ENCODE measurements at regions not wholly inside any gene's neighbourhood (a gene's known extent, or its start where the extent isn't known, plus 50 kb on each side); places are given as distances from the start of the nearest gene placed in this dataset.
"Not testable (repeated sequence)": the region's sequence is repeated elsewhere in the genome, so short reads cannot be mapped to it uniquely, and the experiment has no call there.

DNA sequence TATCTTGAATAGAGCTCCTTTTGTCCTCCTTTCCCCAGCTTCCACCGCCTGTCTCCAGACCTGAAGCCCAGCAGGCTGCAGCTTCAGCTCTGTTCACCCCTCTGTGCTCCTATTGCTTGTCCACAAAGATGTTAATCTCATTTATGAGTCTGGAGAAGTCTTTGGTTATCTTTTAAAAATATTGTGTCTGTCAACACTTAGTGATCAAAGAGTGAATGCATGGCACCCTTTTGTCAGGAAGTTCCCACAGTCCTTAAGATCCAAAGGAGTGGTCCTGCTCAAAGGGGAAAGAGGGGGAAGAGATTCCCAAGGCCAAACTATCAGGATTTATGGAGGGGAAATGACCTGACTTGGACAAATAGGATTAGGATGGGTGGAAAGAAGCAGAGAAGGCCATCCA is 118.9 kb downstream of the ACAA2 start:
- DNase-seq (ENCODE audit: low spot score): no peak

GRCh38 chr18:49693717-49694005 is 119.7 kb downstream of the ACAA2 start:
- DNase-seq (ENCODE audit: low spot score): no peak

DNA sequence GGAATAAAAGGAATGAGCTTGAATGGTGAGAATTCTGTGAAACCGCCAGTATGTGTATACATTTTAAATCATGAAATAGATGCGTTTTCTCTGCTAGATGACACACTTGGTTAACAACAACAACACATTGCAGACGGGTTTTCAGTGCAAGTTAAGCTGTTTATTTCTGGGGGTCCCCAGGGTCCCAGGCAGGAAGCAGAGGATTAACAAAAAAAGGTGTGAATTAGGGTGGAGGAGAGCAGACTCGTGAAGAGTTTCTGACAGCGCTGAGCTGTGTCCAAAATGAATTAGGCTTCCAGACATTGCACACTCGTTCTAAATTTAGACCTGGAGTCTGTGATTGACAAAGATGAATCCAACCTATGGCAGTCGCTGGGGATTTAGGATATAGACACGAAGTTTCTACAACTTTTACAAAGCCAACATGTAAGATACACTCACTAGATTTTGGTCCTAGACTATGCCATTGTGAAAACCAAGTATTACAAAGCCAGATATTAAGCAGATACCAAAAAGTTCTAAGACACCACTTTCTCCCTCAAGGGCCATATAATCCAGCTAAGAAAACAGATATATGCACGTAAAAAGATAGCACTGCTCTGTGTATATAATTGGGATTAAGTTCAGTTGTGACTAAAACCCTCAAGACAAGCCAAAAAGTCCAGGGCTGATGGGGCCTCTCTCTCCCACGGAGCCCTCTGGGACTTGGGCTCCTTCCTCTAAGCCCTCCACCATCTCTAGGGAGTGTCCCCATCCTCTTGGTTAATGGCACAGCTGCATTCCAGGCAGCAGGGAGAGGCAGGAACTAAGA is 120.2 kb downstream of the ACAA2 start:
- DNase-seq (ENCODE audit: low spot score): no peak

DNA sequence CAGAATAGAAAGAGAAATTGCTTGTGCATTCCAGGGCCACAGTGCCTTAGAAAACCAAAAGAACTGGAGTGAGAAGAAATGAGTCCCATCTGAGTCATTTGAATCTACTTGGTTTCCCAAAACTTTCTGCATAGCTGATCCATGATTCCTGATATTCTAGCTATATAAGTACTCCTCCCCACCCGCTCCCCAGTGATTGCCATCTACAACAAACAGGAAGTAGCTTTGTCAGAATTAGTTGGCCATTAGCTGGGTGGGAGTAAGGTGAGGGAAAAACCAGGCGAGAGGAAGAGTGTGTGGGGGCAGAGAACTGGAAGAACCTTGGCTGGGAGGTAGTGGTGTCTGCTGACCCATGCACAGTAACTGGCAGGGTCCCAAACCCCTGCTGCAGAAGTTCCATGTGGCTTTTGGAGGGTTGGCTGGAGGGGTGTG is 122.1 kb downstream of the ACAA2 start:
- DNase-seq (ENCODE audit: low spot score): no peak

DNA sequence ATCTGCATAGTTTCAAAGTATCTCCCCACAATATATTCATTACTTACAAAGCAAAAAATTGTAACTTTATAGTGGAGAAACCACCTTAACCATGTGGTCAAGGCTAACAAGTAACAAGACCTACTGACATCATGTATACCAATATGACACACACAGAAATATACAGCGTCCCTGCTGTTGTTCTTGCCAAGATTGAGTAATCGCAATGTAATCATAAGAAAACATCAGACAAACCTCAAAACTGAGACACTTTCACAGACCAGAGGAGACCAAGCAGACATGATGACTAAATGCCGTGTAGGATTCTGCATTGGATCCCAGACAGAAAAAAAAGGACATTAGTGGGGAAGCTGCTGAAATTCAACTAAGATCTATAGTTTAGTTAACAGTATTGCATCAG is 123.0 kb downstream of the ACAA2 start:
- no peak for DNase-seq (ENCODE audit: low spot score)

DNA sequence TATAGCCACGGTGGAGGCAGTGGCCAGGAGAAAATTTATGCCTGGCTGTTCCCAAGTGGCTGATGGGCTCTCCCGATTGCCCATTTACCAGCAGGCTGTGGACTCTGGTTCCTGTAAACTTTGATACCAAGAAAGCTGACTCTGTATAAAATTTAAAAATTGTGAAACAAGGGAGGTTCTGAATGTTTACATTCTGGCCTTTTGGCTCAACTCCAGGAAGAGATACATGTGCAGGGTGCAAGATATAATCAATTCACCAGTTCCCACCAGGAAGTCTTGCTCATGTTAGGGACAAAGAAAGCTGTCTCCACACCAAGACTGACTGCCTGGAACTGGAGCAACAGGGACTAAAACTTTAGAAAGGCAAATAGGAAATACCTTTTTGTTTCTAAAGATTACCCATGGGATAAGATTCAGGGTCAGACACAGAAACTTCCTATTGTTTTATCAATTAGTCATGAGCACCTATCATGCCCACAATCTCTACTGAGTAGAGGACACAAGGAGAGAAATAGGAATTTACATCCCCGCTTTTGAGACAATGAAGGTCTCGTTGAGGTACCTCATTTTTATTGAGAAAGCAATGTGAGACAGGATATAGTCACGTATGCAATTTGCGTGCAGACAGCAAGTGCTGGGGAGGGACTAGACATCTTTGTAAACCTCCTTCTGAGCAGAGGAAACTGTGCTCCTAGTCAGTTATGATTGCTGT is 123.5 kb downstream of the LIPG start:
- no peak for DNase-seq (ENCODE audit: low spot score)

GRCh38 chr18:49682803-49683190 is 120.9 kb downstream of the LIPG start:
- not testable (repeated sequence) for DNase-seq (ENCODE audit: low spot score)

- no peak for DNase-seq (ENCODE audit: low spot score)
These were observed 120.4 kb downstream of the LIPG start for GRCh38 chr18:49682173-49682802.

GRCh38 chr18:49681387-49681786 is 119.5 kb downstream of the LIPG start:
- DNase-seq (ENCODE audit: low spot score): no peak

- no peak for DNase-seq (ENCODE audit: low spot score)
These were observed 116.6 kb downstream of the LIPG start for GRCh38 chr18:49678440-49678839.

- no peak for DNase-seq (ENCODE audit: low spot score)
These were observed 116.0 kb downstream of the LIPG start for GRCh38 chr18:49677762-49678413.

DNA sequence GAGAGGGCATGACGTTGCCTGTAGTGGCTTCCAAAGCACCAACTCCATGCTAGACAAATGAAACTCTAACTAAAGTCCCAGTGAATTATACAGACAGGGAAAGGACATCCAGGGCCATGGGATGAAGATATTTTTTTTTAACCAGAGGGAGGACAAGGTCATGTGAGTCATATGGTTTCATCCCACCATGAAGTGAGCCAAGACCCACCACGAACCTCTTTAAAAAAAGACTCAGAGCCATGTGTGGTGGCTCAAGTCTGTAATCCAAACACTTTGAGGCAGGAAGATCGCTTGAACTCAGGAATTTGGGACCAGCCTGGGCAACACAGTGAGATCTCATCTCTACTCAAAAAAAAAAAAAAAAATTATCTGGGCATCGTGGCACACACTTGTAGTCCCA is 115.2 kb downstream of the LIPG start:
- no peak for DNase-seq (ENCODE audit: low spot score)

DNA sequence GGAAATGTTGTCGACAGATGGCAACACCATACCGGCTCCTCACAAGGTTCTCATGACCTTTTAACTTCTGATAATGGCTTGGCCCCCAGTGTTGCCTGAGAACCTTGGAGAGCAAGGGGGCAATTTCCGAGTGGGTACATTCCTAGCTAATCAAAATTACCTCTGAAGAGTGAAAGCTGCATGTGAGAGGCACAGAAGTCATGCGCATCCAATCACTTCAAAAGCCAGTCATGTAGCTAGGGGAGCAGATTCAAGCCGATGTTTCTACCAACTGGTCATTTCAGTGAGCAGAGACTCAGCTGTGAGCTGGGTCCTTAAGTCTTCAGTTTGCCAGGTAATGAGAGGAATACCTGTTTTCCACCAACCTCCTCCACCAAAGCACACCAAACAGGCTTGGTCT is 111.4 kb downstream of the LIPG start:
- DNase-seq (ENCODE audit: low spot score): no peak

DNA sequence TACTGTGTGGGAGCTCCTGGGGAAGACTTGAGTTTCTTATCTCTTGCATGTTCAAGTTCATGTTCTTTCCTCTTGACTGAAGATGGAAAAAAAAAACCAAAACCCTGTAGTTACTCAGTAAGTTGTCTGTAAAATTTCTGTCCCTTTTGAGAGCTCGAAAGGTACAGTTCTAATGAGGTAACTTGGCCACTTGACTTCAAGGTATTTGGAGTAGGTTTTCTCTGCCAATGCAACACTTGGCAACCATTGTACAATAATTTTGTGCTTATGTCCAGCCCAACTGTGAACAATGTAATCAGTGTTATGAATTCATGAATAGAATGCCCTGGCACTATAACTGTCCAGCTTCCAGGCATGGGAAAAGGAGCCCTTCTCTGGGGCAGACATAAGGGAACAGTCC is 111.0 kb downstream of the LIPG start:
- no peak for DNase-seq (ENCODE audit: low spot score)

DNA sequence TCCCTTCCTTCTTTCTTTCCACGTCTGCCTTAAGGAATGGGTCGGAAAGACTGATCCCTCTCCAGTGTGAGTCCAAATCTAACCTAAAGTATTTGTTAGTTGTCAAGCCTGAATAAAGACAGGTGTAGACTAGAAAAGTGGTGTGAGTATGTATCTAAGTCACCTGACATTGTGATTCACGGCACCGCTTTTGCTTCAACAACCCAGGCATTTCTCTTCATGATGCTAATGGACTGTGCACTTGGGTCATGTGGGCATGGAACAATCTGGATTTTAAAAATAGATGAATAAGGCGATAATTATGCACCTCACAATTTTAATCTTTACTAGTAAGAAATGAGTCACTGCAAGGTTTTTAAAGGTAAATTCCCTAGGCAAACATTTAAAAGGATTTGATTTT is 107.5 kb downstream of the LIPG start:
- DNase-seq (ENCODE audit: low spot score): no peak

- DNase-seq (ENCODE audit: low spot score): no peak
These were observed 106.9 kb downstream of the LIPG start for GRCh38 chr18:49668574-49669275.

DNA sequence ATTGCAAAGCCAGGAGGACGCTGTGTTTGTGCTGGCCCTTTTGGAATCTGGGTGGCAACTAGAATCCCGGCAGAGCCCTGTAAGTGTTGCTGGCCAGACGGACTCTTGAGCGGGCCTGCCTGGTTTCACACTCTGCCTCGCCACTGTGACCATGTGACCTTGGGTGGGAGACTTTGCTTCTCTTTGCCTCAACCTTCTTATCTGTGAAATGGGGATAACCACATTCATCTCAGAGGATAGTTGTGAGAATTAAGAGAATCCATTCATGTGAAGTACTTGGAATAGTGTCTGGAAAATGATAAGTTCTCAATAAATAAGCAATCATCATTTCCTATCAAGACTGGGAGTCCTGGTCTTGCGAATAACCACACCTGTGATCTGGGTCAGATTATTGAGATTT is 105.6 kb downstream of the LIPG start:
- no peak for DNase-seq (ENCODE audit: low spot score)

GRCh38 chr18:49666045-49666775 is 104.4 kb downstream of the LIPG start:
- DNase-seq (ENCODE audit: low spot score): no peak

GRCh38 chr18:49663899-49664890 is 102.3 kb downstream of the LIPG start:
- no peak for DNase-seq (ENCODE audit: low spot score)

- no peak for DNase-seq (ENCODE audit: low spot score)
These were observed 100.6 kb downstream of the LIPG start for GRCh38 chr18:49662506-49662905.
